ENCODE measurements at regions not wholly inside any gene's neighbourhood (a gene's known extent, or its start where the extent isn't known, plus 50 kb on each side); places are given as distances from the start of the nearest gene placed in this dataset.

DNA sequence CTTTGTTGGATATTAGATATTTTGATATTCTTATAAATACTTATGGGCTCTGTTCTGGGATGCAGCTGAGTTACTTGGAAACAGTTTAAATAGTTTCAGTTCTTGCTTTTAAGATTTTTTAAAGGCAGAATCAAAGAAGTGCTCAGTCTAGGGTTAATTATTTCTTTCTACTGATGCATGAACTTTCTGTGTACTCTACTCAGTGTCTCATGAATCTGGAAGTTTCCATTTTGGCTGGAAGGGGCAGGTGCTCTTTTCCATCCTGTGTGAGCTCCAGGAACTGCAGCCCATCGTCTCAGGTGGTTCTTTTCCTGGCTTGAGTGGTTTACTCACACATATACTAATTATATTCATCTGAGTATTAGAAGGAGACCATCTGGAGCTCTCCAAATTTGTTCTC is 61.1 kb upstream of the CPHXL start:
- TF ChIP-seq, protein P1, sequence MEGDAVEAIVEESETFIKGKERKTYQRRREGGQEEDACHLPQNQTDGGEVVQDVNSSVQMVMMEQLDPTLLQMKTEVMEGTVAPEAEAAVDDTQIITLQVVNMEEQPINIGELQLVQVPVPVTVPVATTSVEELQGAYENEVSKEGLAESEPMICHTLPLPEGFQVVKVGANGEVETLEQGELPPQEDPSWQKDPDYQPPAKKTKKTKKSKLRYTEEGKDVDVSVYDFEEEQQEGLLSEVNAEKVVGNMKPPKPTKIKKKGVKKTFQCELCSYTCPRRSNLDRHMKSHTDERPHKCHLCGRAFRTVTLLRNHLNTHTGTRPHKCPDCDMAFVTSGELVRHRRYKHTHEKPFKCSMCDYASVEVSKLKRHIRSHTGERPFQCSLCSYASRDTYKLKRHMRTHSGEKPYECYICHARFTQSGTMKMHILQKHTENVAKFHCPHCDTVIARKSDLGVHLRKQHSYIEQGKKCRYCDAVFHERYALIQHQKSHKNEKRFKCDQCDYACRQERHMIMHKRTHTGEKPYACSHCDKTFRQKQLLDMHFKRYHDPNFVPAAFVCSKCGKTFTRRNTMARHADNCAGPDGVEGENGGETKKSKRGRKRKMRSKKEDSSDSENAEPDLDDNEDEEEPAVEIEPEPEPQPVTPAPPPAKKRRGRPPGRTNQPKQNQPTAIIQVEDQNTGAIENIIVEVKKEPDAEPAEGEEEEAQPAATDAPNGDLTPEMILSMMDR (IDR thresholded peaks at IDR 0.05), result no peak
- TF ChIP-seq EZH2 (IDR thresholded peaks at IDR 0.05; ENCODE audit: borderline replicate concordance, insufficient read depth, low read depth, low read length, poor library complexity, severe bottlenecking), result no peak

All from B cell (primary cell).